Colonic mucosa (tissue), 4 donors: ENCODE measurements at regions not wholly inside any gene's neighbourhood (a gene's known extent, or its start where the extent isn't known, plus 50 kb on each side); places are given as distances from the start of the nearest gene placed in this dataset.

Experiments
- DNase-seq: peaks from one replicate; pipeline ENCODE4 v3.0.0-alpha.2; 2020
- H3K27ac ChIP-seq: fragments of 200-600 bp; one replicate; pipeline ENCODE4 v1.8.0; 2021
- H3K27me3 ChIP-seq: fragments of 200-600 bp; one replicate; pipeline ENCODE4 v1.8.0; 2021
- H3K36me3 ChIP-seq: fragments of 200-600 bp; one replicate; pipeline ENCODE4 v1.8.0; 2021
- H3K4me1 ChIP-seq: fragments of 200-600 bp; one replicate; pipeline ENCODE4 v1.8.0; 2021; ENCODE audit warnings: mild to moderate bottlenecking
- H3K4me3 ChIP-seq: fragments of 200-600 bp; one replicate; pipeline ENCODE4 v1.8.0; 2021
- H3K9ac ChIP-seq, 2 donors: one replicate each; pipeline ENCODE4 v1.7.0; 2013; ENCODE audit warnings: control low read depth in 2 of 2, low read depth in 2 of 2, low read length in 2 of 2
- H3K9me3 ChIP-seq: fragments of 200-600 bp; one replicate; pipeline ENCODE4 v1.8.0; 2021
- intact Hi-C: fragments of 100-400 bp; cut with DNase I; formaldehyde crosslinking; loops from one replicate; pipeline ENCODE4 v1.14.1; 2022
- TF ChIP-seq, protein P1 (sequence below): fragments of 200-600 bp; IDR thresholded peaks from one replicate; pipeline ENCODE4 v1.8.0; 2022; ENCODE audit warnings: antibody characterized with exemption, mild to moderate bottlenecking
- donor health status: healthy.
- donor health status: DM: no; HTN: no; CAD: no.
- donor health status: DM: no; HTN: no; CAD: no.

DNA sequence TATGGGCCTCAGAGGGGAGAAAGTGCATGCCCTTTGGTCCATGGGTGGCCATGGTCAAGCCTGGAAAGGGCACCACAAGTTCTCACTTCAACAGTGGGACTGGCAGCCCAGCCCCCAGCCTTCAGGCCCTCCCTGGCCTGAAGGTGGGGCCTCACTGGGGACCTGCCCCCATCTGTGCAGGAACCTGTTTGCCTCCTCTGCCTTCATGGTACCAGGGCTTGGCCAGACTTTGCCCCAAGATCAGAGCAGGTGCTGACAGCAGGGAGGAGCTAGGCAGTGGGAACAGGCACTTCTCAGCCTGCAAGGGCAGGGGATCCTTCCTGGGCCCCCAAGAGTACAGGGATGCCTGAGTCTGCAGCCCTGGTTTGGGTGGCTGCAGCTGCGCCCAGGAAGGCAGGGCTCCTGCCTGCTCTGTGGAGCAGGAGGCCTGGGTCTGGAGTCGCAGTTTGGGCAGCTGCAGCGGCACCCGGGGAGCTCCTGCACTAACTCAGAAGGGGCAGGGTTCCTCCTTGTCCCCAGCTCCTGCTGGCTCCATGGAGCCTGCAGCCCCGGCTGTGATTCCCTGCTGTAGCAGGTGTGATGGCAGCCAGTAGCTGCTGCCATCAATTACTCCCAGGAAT is 460.1 kb upstream of the NCAM2 start:
- TF ChIP-seq, protein P1, sequence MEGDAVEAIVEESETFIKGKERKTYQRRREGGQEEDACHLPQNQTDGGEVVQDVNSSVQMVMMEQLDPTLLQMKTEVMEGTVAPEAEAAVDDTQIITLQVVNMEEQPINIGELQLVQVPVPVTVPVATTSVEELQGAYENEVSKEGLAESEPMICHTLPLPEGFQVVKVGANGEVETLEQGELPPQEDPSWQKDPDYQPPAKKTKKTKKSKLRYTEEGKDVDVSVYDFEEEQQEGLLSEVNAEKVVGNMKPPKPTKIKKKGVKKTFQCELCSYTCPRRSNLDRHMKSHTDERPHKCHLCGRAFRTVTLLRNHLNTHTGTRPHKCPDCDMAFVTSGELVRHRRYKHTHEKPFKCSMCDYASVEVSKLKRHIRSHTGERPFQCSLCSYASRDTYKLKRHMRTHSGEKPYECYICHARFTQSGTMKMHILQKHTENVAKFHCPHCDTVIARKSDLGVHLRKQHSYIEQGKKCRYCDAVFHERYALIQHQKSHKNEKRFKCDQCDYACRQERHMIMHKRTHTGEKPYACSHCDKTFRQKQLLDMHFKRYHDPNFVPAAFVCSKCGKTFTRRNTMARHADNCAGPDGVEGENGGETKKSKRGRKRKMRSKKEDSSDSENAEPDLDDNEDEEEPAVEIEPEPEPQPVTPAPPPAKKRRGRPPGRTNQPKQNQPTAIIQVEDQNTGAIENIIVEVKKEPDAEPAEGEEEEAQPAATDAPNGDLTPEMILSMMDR = no peak
- intact Hi-C loops = no loop called here
- Histone ChIP-seq H3K27me3 (no peaks in the 10 kb centered on the region), H3K4me3 (no peak overlapping the region), H3K4me1 (no peaks in the 10 kb centered on the region), H3K9me3 (no peaks in the 10 kb centered on the region), H3K36me3 (no peaks in the 10 kb centered on the region), H3K27ac (no peak overlapping the region), H3K9ac (no peak overlapping the region)
- no peak for DNase-seq

DNA sequence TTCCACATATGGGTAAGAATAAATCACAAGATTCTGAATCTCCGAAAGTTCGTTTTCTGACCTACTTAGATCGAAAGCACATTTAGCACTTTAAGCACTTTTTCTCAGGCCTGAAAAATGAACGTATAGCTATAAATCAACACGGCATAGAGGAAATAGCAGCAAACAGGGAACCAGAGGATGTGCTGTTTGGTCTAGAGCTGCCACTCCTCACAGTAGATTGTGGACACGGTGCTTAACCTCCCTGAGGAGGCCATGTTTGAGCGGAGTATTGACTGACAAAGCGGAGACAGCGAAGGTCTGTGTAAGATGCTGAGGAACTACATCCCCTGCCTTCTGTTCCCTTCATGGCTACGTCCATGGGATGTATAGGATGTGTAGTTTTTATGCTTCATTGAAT is 452.8 kb upstream of the NCAM2 start:
- no peaks in the 10 kb centered on the region for H3K36me3 ChIP-seq
- H3K27me3 ChIP-seq = no peaks in the 10 kb centered on the region
- TF ChIP-seq, protein P1 = no peak
- DNase-seq = no peak
- H3K9ac ChIP-seq = no peak overlapping the region
- intact Hi-C loops = no loop called here
- H3K4me1 ChIP-seq = no peaks in the 10 kb centered on the region
- H3K27ac ChIP-seq = no peak overlapping the region
- no peaks in the 10 kb centered on the region for H3K9me3 ChIP-seq
- H3K4me3 ChIP-seq = no peak overlapping the region

DNA sequence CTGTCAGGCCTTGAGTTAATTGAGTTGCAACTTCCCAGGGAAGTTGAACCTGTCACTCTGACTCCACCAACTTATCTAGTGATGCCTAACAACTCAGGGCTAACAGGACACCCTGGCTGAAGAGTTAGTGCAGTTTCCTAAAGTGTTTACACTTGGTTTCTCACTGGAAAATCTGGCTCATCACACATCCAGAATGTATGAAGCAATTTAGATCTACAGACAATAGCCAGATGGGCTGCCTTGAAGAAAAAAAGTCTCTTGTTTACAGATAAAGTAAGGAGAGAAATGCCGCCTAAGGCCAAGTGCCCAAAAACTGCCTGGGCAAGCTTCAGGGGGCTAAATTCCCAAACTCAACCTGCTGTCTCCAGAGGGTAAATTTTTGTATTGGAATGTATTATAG is 446.3 kb upstream of the NCAM2 start:
- Histone ChIP-seq H3K27me3 (no peaks in the 10 kb centered on the region), H3K36me3 (no peaks in the 10 kb centered on the region), H3K9me3 (no peaks in the 10 kb centered on the region), H3K9ac (no peak overlapping the region), H3K27ac (no peak overlapping the region), H3K4me3 (no peak overlapping the region), H3K4me1 (no peaks in the 10 kb centered on the region)
- intact Hi-C loops = no loop called here
- TF ChIP-seq, protein P1 = no peak
- no peak for DNase-seq

DNA sequence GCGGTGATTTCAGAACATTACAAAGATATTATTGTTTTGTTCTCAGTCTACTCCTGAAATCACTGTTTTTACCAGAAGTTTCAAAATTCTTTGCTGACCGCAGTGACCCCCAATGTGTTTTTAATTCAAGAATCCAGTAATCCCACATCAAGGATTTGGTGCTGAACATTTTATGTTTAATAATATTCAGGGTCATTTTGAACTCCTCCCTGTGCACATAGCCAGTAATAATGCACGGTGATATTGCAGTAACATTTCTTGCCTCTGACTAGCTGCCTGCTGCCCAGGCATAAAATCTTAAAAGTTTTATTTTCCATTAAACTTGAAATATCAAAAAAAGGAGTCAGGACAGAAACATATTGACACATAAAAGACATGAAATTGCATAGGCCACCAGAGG is 443.4 kb upstream of the NCAM2 start:
- intact Hi-C loops = no loop called here
- TF ChIP-seq, protein P1 = no peak
- no peaks in the 10 kb centered on the region for H3K4me1 ChIP-seq

DNA sequence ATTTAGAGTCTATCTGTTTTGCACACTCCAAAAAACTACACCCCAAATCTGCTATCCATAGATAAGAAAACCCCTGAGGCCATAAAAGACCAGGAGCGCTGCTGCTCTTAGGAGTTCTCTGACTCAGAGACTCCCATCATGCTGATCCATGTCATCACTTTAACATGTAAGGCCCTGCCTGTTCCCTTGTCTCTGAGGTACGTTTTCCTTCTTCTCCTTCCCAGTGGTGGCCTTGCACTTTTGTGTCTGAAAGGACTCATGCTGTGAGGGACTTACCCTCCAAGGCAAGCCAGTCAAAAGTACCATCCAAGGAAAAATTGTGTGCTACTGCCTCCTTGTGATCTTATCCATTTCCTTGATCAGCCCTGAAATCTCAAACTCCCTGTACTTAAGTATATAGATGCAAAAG is 427.4 kb upstream of the NCAM2 start:
- DNase-seq = no peak
- TF ChIP-seq, protein P1 = no peak
- intact Hi-C loops = no loop called here
- Histone ChIP-seq H3K9ac (no peak overlapping the region), H3K9me3 (no peaks in the 10 kb centered on the region), H3K4me1 (no peaks in the 10 kb centered on the region), H3K4me3 (no peak overlapping the region), H3K27me3 (no peaks in the 10 kb centered on the region), H3K27ac (no peak overlapping the region), H3K36me3 (no peaks in the 10 kb centered on the region)

More for the DNA sequence above, 443.4 kb upstream of the NCAM2 start:
- DNase-seq = no peak
- H3K27ac ChIP-seq = no peak overlapping the region
- H3K27me3 ChIP-seq = no peaks in the 10 kb centered on the region
- H3K9ac ChIP-seq = no peak overlapping the region
- no peak overlapping the region for H3K4me3 ChIP-seq
- no peaks in the 10 kb centered on the region for H3K9me3 ChIP-seq
- H3K36me3 ChIP-seq = no peaks in the 10 kb centered on the region
